ENCODE measurements at regions not wholly inside any gene's neighbourhood (a gene's known extent, or its start where the extent isn't known, plus 50 kb on each side); places are given as distances from the start of the nearest gene placed in this dataset.

- DNase-seq (ENCODE audit: low read depth, low spot score), result no peak
These were observed 112.8 kb upstream of the PSMD7 start for GRCh38 chr16:74183601-74184360.

- no peak for DNase-seq (ENCODE audit: low read depth, low spot score)
These were observed 126.8 kb upstream of the PSMD7 start for GRCh38 chr16:74169687-74170376.

GRCh38 chr16:74169066-74169465, 127.5 kb upstream of the PSMD7 start:
- no peak for DNase-seq (ENCODE audit: low read depth, low spot score)

- DNase-seq (ENCODE audit: low read depth, low spot score), result no peak
These were observed 128.2 kb upstream of the PSMD7 start for GRCh38 chr16:74168445-74168844.

GRCh38 chr16:74166456-74166855, 130.2 kb upstream of the PSMD7 start:
- no peak for DNase-seq (ENCODE audit: low read depth, low spot score)

GRCh38 chr16:74165566-74166080, 131.0 kb upstream of the PSMD7 start:
- no peak for DNase-seq (ENCODE audit: low read depth, low spot score)

- no peak for DNase-seq (ENCODE audit: low read depth, low spot score)
These were observed 135.9 kb upstream of the PSMD7 start for GRCh38 chr16:74160759-74161158.

GRCh38 chr16:74153773-74154172, 142.8 kb upstream of the PSMD7 start:
- DNase-seq (ENCODE audit: low read depth, low spot score), result no peak

GRCh38 chr16:74146643-74147042, 150.0 kb upstream of the PSMD7 start:
- no peak for DNase-seq (ENCODE audit: low read depth, low spot score)

GRCh38 chr16:74143171-74143570, 153.4 kb upstream of the PSMD7 start:
- DNase-seq (ENCODE audit: low read depth, low spot score), result no peak

- no peak for DNase-seq (ENCODE audit: low read depth, low spot score)
These were observed 155.6 kb upstream of the PSMD7 start for GRCh38 chr16:74141015-74141414.

- no peak for DNase-seq (ENCODE audit: low read depth, low spot score)
These were observed 156.1 kb upstream of the PSMD7 start for GRCh38 chr16:74140557-74140956.

- no peak for DNase-seq (ENCODE audit: low read depth, low spot score)
These were observed 172.8 kb upstream of the PSMD7 start for GRCh38 chr16:74123826-74124225.

- DNase-seq (ENCODE audit: low read depth, low spot score), result no peak
These were observed 173.4 kb upstream of the PSMD7 start for GRCh38 chr16:74123195-74123594.

- no peak for DNase-seq (ENCODE audit: low read depth, low spot score)
These were observed 178.8 kb upstream of the PSMD7 start for GRCh38 chr16:74117798-74118197.

GRCh38 chr16:74113545-74113944, 183.1 kb upstream of the PSMD7 start:
- no peak for DNase-seq (ENCODE audit: low read depth, low spot score)

- DNase-seq (ENCODE audit: low read depth, low spot score), result no peak
These were observed 185.1 kb upstream of the PSMD7 start for GRCh38 chr16:74111456-74111982.

GRCh38 chr16:74107795-74108610, 188.6 kb upstream of the PSMD7 start:
- DNase-seq (ENCODE audit: low read depth, low spot score), result no peak

GRCh38 chr16:74104022-74104421, 192.6 kb upstream of the PSMD7 start:
- DNase-seq (ENCODE audit: low read depth, low spot score), result no peak

- DNase-seq (ENCODE audit: low read depth, low spot score), result no peak
These were observed 195.1 kb upstream of the PSMD7 start for GRCh38 chr16:74101379-74102137.
